ENCODE measurements at regions not wholly inside any gene's neighbourhood (a gene's known extent, or its start where the extent isn't known, plus 50 kb on each side); places are given as distances from the start of the nearest gene placed in this dataset.

GRCh38 chr9:13430368-13431221 is 151.1 kb upstream of the MPDZ start:
- Histone ChIP-seq H3K9me3 (ENCODE audit: low read length) (no peaks in the 10 kb centered on the region), H3K79me2 (ENCODE audit: insufficient read depth, low read length) (no peaks in the 10 kb centered on the region), H3K27me3 (ENCODE audit: insufficient read depth, low read length) (no peaks in the 10 kb centered on the region), H3F3A (ENCODE audit: insufficient read depth, low read length) (no peaks in the 10 kb centered on the region), H2AFZ (ENCODE audit: low read length) (no peak overlapping the region), H3K27ac (ENCODE audit: low read depth, low read length, poor library complexity, severe bottlenecking) (no peak overlapping the region), H3K9ac (ENCODE audit: low read length) (no peak overlapping the region), H3K36me3 (ENCODE audit: insufficient read depth, low read length) (no peaks in the 10 kb centered on the region), H3K4me3 (ENCODE audit: low read depth, low read length, poor library complexity, severe bottlenecking) (no peak overlapping the region), H3K4me2 (ENCODE audit: low read length) (no peak overlapping the region), H3K4me1 (ENCODE audit: insufficient read depth, low read length, severe bottlenecking) (no peaks in the 10 kb centered on the region), H3K9me2 (ENCODE audit: low read depth, low read length) (no peaks in the 10 kb centered on the region), H4K20me1 (ENCODE audit: insufficient read depth, low read length) (no peaks in the 10 kb centered on the region)
- no peak for TF ChIP-seq EZH2 (IDR thresholded peaks at IDR 0.05; ENCODE audit: borderline replicate concordance, low read length)
- TF ChIP-seq CTCF (IDR thresholded peaks at IDR 0.05; ENCODE audit: low read length): no peak

GRCh38 chr9:13429301-13430190 is 150.1 kb upstream of the MPDZ start:
- Histone ChIP-seq H2AFZ (ENCODE audit: low read length) (no peak overlapping the region), H3K79me2 (ENCODE audit: insufficient read depth, low read length) (no peaks in the 10 kb centered on the region), H3K36me3 (ENCODE audit: insufficient read depth, low read length) (no peaks in the 10 kb centered on the region), H4K20me1 (ENCODE audit: insufficient read depth, low read length) (no peaks in the 10 kb centered on the region), H3K9ac (ENCODE audit: low read length) (no peak overlapping the region), H3K4me1 (ENCODE audit: insufficient read depth, low read length, severe bottlenecking) (no peaks in the 10 kb centered on the region), H3K27me3 (ENCODE audit: insufficient read depth, low read length) (no peaks in the 10 kb centered on the region), H3K4me3 (ENCODE audit: low read depth, low read length, poor library complexity, severe bottlenecking) (no peak overlapping the region), H3K27ac (ENCODE audit: low read depth, low read length, poor library complexity, severe bottlenecking) (no peak overlapping the region), H3F3A (ENCODE audit: insufficient read depth, low read length) (no peaks in the 10 kb centered on the region), H3K9me2 (ENCODE audit: low read depth, low read length) (no peaks in the 10 kb centered on the region), H3K4me2 (ENCODE audit: low read length) (no peak overlapping the region), H3K9me3 (ENCODE audit: low read length) (no peaks in the 10 kb centered on the region)
- TF ChIP-seq EZH2 (IDR thresholded peaks at IDR 0.05; ENCODE audit: borderline replicate concordance, low read length) (no peak), CTCF (IDR thresholded peaks at IDR 0.05; ENCODE audit: low read length) (no peak)

GRCh38 chr9:13428766-13429165 is 149.3 kb upstream of the MPDZ start:
- Histone ChIP-seq H3K4me1 (ENCODE audit: insufficient read depth, low read length, severe bottlenecking) (no peaks in the 10 kb centered on the region), H3K9me2 (ENCODE audit: low read depth, low read length) (no peaks in the 10 kb centered on the region), H3K9ac (ENCODE audit: low read length) (no peak overlapping the region), H3K27ac (ENCODE audit: low read depth, low read length, poor library complexity, severe bottlenecking) (no peak overlapping the region), H4K20me1 (ENCODE audit: insufficient read depth, low read length) (no peaks in the 10 kb centered on the region), H3K9me3 (ENCODE audit: low read length) (no peaks in the 10 kb centered on the region), H3F3A (ENCODE audit: insufficient read depth, low read length) (no peaks in the 10 kb centered on the region), H3K4me3 (ENCODE audit: low read depth, low read length, poor library complexity, severe bottlenecking) (no peak overlapping the region), H2AFZ (ENCODE audit: low read length) (no peak overlapping the region), H3K27me3 (ENCODE audit: insufficient read depth, low read length) (no peaks in the 10 kb centered on the region), H3K36me3 (ENCODE audit: insufficient read depth, low read length) (no peaks in the 10 kb centered on the region), H3K79me2 (ENCODE audit: insufficient read depth, low read length) (no peaks in the 10 kb centered on the region), H3K4me2 (ENCODE audit: low read length) (no peak overlapping the region)
- TF ChIP-seq EZH2 (IDR thresholded peaks at IDR 0.05; ENCODE audit: borderline replicate concordance, low read length): no peak
- TF ChIP-seq CTCF (IDR thresholded peaks at IDR 0.05; ENCODE audit: low read length): no peak
